Sigmoid colon (tissue), 6 donors: ENCODE measurements at regions not wholly inside any gene's neighbourhood (a gene's known extent, or its start where the extent isn't known, plus 50 kb on each side); places are given as distances from the start of the nearest gene placed in this dataset.

Experiments
- DNase-seq: peaks from one replicate; pipeline ENCODE4 v3.0.0-alpha.2; 2019
- H3K27ac ChIP-seq, 4 donors: fragments of 200-600 bp; sonication (generic); one replicate each; pipeline ENCODE4 v1.5.1; 2016 to 2019; ENCODE audit warnings: mild to moderate bottlenecking in 1 of 4
- H3K27me3 ChIP-seq, 3 donors: fragments of 200-600 bp; sonication (generic); one replicate each; pipeline ENCODE4 v1.5.1; 2019; ENCODE audit warnings: mild to moderate bottlenecking in 1 of 3
- H3K36me3 ChIP-seq, 4 donors: fragments of 200-600 bp; sonication (generic); one replicate each; pipeline ENCODE4 v1.5.1; 2016 to 2019
- H3K4me1 ChIP-seq, 4 donors: fragments of 200-600 bp; sonication (generic); one replicate each; pipeline ENCODE4 v1.5.1; 2017 to 2019
- H3K4me3 ChIP-seq, 4 donors: fragments of 200-600 bp; sonication (generic); one replicate each; pipeline ENCODE4 v1.5.1; 2017 to 2019; ENCODE audit warnings: mild to moderate bottlenecking in 2 of 4, moderate library complexity in 1 of 4
- H3K9me3 ChIP-seq, 4 donors: fragments of 200-600 bp in 3 of 4; sonication (generic) in 3 of 4; one replicate each; pipeline versions ENCODE4 v1.5.1 to v1.6.1; 2013 to 2019
- CTCF ChIP-seq, 4 experiments: fragments of 450-650 bp in 3 of 4; fragments of 200-600 bp in 1 of 4; IDR thresholded peaks; one replicate each; pipeline ENCODE4 v1.5.1; 2016 to 2019; ENCODE audit warnings: antibody characterized with exemption in 4 of 4, mild to moderate bottlenecking in 3 of 4, moderate library complexity in 2 of 4
- EP300 ChIP-seq, 4 donors: sonication (generic); formaldehyde crosslinking; IDR thresholded peaks; one replicate each; pipeline ENCODE4 v1.6.1; 2017; ENCODE audit warnings: antibody characterized with exemption in 4 of 4
- POLR2A ChIP-seq, 2 donors: fragments of 450-650 bp; IDR thresholded peaks; one replicate each; pipeline ENCODE4 v1.6.1; 2016; ENCODE audit warnings: antibody characterized with exemption in 2 of 2, mild to moderate bottlenecking in 2 of 2, moderate library complexity in 2 of 2
- POLR2AphosphoS5 ChIP-seq, 4 donors: sonication (generic); formaldehyde crosslinking; IDR thresholded peaks; one replicate each; pipeline ENCODE4 v1.6.1; 2017; ENCODE audit warnings: antibody characterized with exemption in 4 of 4
- WGBS, 2 donors: extraction: QIAGEN DNeasy Blood & Tissue Kit; methylation state at CpG; one replicate each; pipeline ENCODE4 v1.1.7; 2013; 5-methylcytosine and 5-hydroxymethylcytosine counted together
- intact Hi-C: fragments of 100-400 bp; cut with DNase I; formaldehyde crosslinking; loops from one replicate; pipeline ENCODE4 v1.15.1; 2023
- donor health status: healthy with polysubstance abuse.
- donor health status: healthy.

GRCh38 chr6:10084111-10084986 is 330.5 kb downstream of the TFAP2A start:
- no peaks in the 10 kb centered on the region for H3K27me3 ChIP-seq
- H3K36me3 ChIP-seq = no peaks in the 10 kb centered on the region
- no peaks in the 10 kb centered on the region for H3K9me3 ChIP-seq
- no peaks in the 10 kb centered on the region for H3K4me1 ChIP-seq
- DNase-seq = no peak
- H3K4me3 ChIP-seq = no peak overlapping the region
- TF ChIP-seq EP300 (IDR thresholded peaks at IDR 0.05) (no peak), POLR2A (IDR thresholded peaks at IDR 0.05) (no peak), CTCF (IDR thresholded peaks at IDR 0.05) (no peak), POLR2AphosphoS5 (IDR thresholded peaks at IDR 0.05) (no peak)
- WGBS, 2 donors = 59 to 81% methylated on average over 14 of the region's 14 CpGs
- intact Hi-C loops = no loop called here
- no peak overlapping the region for H3K27ac ChIP-seq

GRCh38 chr6:10082385-10082784 is 332.5 kb downstream of the TFAP2A start:
- H3K4me1 ChIP-seq = no peaks in the 10 kb centered on the region
- no peak for DNase-seq
- no peaks in the 10 kb centered on the region for H3K36me3 ChIP-seq
- no peak overlapping the region for H3K4me3 ChIP-seq
- no peaks in the 10 kb centered on the region for H3K27me3 ChIP-seq
- intact Hi-C loops = no loop called here
- WGBS, 2 donors = 38 to 58% methylated on average over 1 of the region's 1 CpG
- H3K27ac ChIP-seq = no peak overlapping the region
- no peaks in the 10 kb centered on the region for H3K9me3 ChIP-seq
- TF ChIP-seq EP300 (IDR thresholded peaks at IDR 0.05) (no peak), POLR2AphosphoS5 (IDR thresholded peaks at IDR 0.05) (no peak), CTCF (IDR thresholded peaks at IDR 0.05) (no peak), POLR2A (IDR thresholded peaks at IDR 0.05) (no peak)

- no peak overlapping the region for H3K27ac ChIP-seq
- intact Hi-C loops = no loop called here
- H3K4me3 ChIP-seq = no peak overlapping the region
- WGBS, 2 donors = 74 to 78% methylated on average over 1 of the region's 1 CpG
- no peak for TF ChIP-seq POLR2AphosphoS5 (IDR thresholded peaks at IDR 0.05)
- no peak for TF ChIP-seq CTCF (IDR thresholded peaks at IDR 0.05)
- TF ChIP-seq POLR2A (IDR thresholded peaks at IDR 0.05) = no peak
- TF ChIP-seq EP300 (IDR thresholded peaks at IDR 0.05) = no peak
- no peaks in the 10 kb centered on the region for H3K9me3 ChIP-seq
- no peaks in the 10 kb centered on the region for H3K4me1 ChIP-seq
- DNase-seq = no peak
- no peaks in the 10 kb centered on the region for H3K36me3 ChIP-seq
- H3K27me3 ChIP-seq = no peaks in the 10 kb centered on the region
These were observed 332.9 kb downstream of the TFAP2A start for GRCh38 chr6:10081957-10082356.

GRCh38 chr6:10081075-10081474 is 333.8 kb downstream of the TFAP2A start:
- TF ChIP-seq EP300 (IDR thresholded peaks at IDR 0.05) = no peak
- TF ChIP-seq POLR2AphosphoS5 (IDR thresholded peaks at IDR 0.05) = no peak
- no peak for TF ChIP-seq CTCF (IDR thresholded peaks at IDR 0.05)
- TF ChIP-seq POLR2A (IDR thresholded peaks at IDR 0.05) = no peak
- intact Hi-C loops = no loop called here
- Histone ChIP-seq H3K9me3 (no peaks in the 10 kb centered on the region), H3K27me3 (no peaks in the 10 kb centered on the region), H3K4me3 (no peak overlapping the region), H3K36me3 (no peaks in the 10 kb centered on the region), H3K27ac (no peak overlapping the region), H3K4me1 (no peaks in the 10 kb centered on the region)
- no peak for DNase-seq
- 82 to 88% methylated on average over 6 of the region's 6 CpGs for WGBS, 2 donors
